T-cell (primary cell): ENCODE measurements at regions not wholly inside any gene's neighbourhood (a gene's known extent, or its start where the extent isn't known, plus 50 kb on each side); places are given as distances from the start of the nearest gene placed in this dataset.

ENCODE experiments used
- ATAC-seq, 4 experiments: fragments of 200-7000 bp in 3 of 4; fragments of 150-1000 bp in 1 of 4; cut with Tn5 transposase; replicated peaks in 1 of 4; 1 replicate in 3 of 4; 2 replicates in 1 of 4; pipeline ENCODE4 v1.10.0; 2021; ENCODE audit warnings: moderate library complexity in 3 of 4, mild to moderate bottlenecking in 2 of 4, moderate number of reproducible peaks in 1 of 4
- CTCF ChIA-PET, 2 donors: fragments of 300-600 bp; sonication (Branson Sonifier 250); formaldehyde crosslinking; loops; one replicate each; lab custom pipeline; 2022; ENCODE audit warnings: antibody characterized with exemption in 2 of 2; lab: Charles Lee
- POLR2A ChIA-PET, 2 donors: fragments of 300-600 bp; sonication (Branson Sonifier 250); formaldehyde crosslinking; loops; one replicate each; lab custom pipeline; 2022; ENCODE audit warnings: antibody characterized with exemption in 2 of 2; lab: Charles Lee
- DNase-seq, 35 experiments: peaks; one replicate each; pipeline versions ENCODE4 v3.0.0 to v3.0.0-alpha.2; 2013 to 2023
- H3K27ac ChIP-seq: one replicate; pipeline ENCODE4 v1.5.1; 2013; ENCODE audit warnings: low read length
- H3K27me3 ChIP-seq, 2 experiments: replicated peaks in 1 of 2; 1 replicate in 1 of 2; 2 replicates in 1 of 2; pipeline versions ENCODE4 v1.6.1 to v1.7.0; 2013; ENCODE audit warnings: low read length in 1 of 2, mixed read lengths in 1 of 2; ENCODE audit not compliant: control insufficient read depth in 2 of 2, insufficient read depth in 2 of 2; ENCODE audit errors: extremely low read depth in 1 of 2
- H3K36me3 ChIP-seq, 2 donors: 1 replicate in 1 of 2; 2 replicates in 1 of 2; pipeline versions ENCODE4 v1.6.1 to v1.7.0; 2013; ENCODE audit warnings: low read length in 1 of 2; ENCODE audit not compliant: control insufficient read depth in 2 of 2, insufficient read depth in 1 of 2; ENCODE audit errors: extremely low read depth in 1 of 2
- H3K4me1 ChIP-seq, 2 experiments: 1 replicate in 1 of 2; 2 replicates in 1 of 2; pipeline versions ENCODE4 v1.6.1 to v1.7.0; 2013; ENCODE audit warnings: low read length in 2 of 2, mixed read lengths in 1 of 2; ENCODE audit not compliant: insufficient read depth in 2 of 2, control insufficient read depth in 1 of 2; ENCODE audit errors: extremely low read depth in 1 of 2
- H3K4me3 ChIP-seq, 2 donors: 1 replicate in 1 of 2; 2 replicates in 1 of 2; pipeline versions ENCODE4 v1.5.1 to v1.7.0; 2013; ENCODE audit warnings: mild to moderate bottlenecking in 2 of 2, low read length in 1 of 2, moderate library complexity in 1 of 2; ENCODE audit not compliant: control insufficient read depth in 1 of 2; ENCODE audit errors: extremely low read depth in 1 of 2
- H3K9me3 ChIP-seq: 2 replicates; pipeline ENCODE4 v1.7.0; 2013
- H3K27ac Mint-ChIP-seq, 2 donors: one replicate each; pipeline ENCODE4 v1.8.0; 2020 to 2021; ENCODE audit warnings: mild to moderate bottlenecking in 2 of 2, mixed read lengths in 2 of 2
- H3K27me3 Mint-ChIP-seq, 2 donors: one replicate each; pipeline ENCODE4 v1.8.0; 2021 to 2022; ENCODE audit warnings: mixed read lengths in 2 of 2
- H3K36me3 Mint-ChIP-seq: one replicate; pipeline ENCODE4 v1.8.0; 2021; ENCODE audit warnings: mixed read lengths
- H3K4me1 Mint-ChIP-seq, 3 donors: one replicate each; pipeline ENCODE4 v1.8.0; 2020 to 2022; ENCODE audit warnings: mixed read lengths in 3 of 3, mild to moderate bottlenecking in 1 of 3
- H3K4me3 Mint-ChIP-seq, 3 donors: one replicate each; pipeline ENCODE4 v1.8.0; 2020 to 2022; ENCODE audit warnings: mild to moderate bottlenecking in 3 of 3, mixed read lengths in 3 of 3, moderate library complexity in 3 of 3
- H3K9me3 Mint-ChIP-seq, 3 donors: one replicate each; pipeline ENCODE4 v1.8.0; 2020 to 2022; ENCODE audit warnings: mixed read lengths in 3 of 3
- WGBS: methylation state at CpG from one replicate; pipeline ENCODE4 v1.1.5; 2013; ENCODE audit warnings: missing lambda C conversion rate; ENCODE audit not compliant: insufficient coverage; 5-methylcytosine and 5-hydroxymethylcytosine counted together

- Histone ChIP-seq H3K27ac (no peak overlapping the region), H3K4me3 (no peak overlapping the region), H3K27me3 (peaks cover 0 to 25% of the 10 kb centered on the region in 2 experiments), H3K36me3 (no peaks in the 10 kb centered on the region), H3K4me1 (peaks cover 2 to 12% of the 10 kb centered on the region in 2 experiments), H3K9me3 (no peaks in the 10 kb centered on the region)
- H3K4me3 Mint-ChIP-seq: peak overlapping the region in 1 of 3 donors; percentile 76
- peaks cover 17 to 23% (median 23%) of the 10 kb centered on the region in 3 donors for H3K4me1 Mint-ChIP-seq
- POLR2A ChIA-PET: no interaction called here
- H3K27me3 Mint-ChIP-seq: peaks cover 0 to 17% of the 10 kb centered on the region in 2 donors
- no peak overlapping the region for H3K27ac Mint-ChIP-seq
- DNase-seq (no peak), ATAC-seq (no peak)
- CTCF ChIA-PET: no interaction called here
- H3K36me3 Mint-ChIP-seq: no peaks in the 10 kb centered on the region
- WGBS: 81% methylated on average over 8 of the region's 8 CpGs
- H3K9me3 Mint-ChIP-seq: no peaks in the 10 kb centered on the region
Measured at GRCh38 chr9:95627802-95628201, 111.0 kb upstream of the PTCH1 start.

DNA sequence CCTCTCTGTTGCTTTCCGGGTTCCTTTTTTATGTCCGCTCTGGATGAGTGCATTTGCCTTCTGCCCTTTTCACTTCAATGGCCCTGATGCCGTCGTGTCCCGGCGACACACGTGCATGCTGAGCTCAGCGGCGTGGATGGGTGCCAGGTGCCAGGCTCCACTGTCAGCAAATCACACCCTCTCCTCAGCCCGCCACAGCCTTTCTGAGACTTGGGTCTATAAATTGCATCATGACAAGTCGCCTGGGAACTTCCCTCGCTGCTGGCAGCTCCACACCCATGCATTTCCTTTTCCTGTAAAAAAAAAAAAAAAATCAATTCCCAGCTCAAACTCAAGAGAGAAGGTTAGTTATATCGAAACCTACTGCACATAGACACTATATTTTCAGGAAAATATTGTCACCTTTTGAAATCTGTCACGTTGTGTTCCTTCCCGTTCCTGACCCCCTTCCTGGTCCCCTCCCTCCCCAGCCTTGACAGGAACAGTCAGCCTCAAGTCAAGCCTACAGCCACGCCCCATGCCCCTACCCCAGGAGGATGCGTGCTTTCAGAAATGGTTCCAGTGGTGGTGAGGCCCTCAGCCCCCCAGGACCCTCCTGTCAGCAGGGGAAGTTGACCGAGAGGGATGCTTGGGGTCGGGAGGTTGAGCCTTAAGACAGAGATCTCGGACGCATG is 110.3 kb upstream of the PTCH1 start:
- ChIA-PET POLR2A (interaction anchor here (0.6 to 0.7 kb wide), 2 partner anchors 31 to 199 kb away, joined by 3 to 9 read pairs; no protein-coding TSS in a partner anchor), CTCF (no interaction called here)
- H3K4me1 Mint-ChIP-seq: peaks cover 17 to 23% (median 23%) of the 10 kb centered on the region in 3 donors
- Histone ChIP-seq H3K36me3 (no peaks in the 10 kb centered on the region), H3K9me3 (no peaks in the 10 kb centered on the region), H3K27me3 (peaks cover 0 to 25% of the 10 kb centered on the region in 2 experiments), H3K4me3 (no peak overlapping the region), H3K27ac (no peak overlapping the region), H3K4me1 (peaks cover 2 to 12% of the 10 kb centered on the region in 2 experiments)
- no peak overlapping the region for H3K27ac Mint-ChIP-seq
- peak overlapping the region in 1 of 3 donors; percentile 76 for H3K4me3 Mint-ChIP-seq
- ATAC-seq: peak in 1 of 4 experiments; percentile 96
- DNase-seq: peak in 25 of 35 experiments; percentile 6 to 57 (median 20)
- no peaks in the 10 kb centered on the region for H3K36me3 Mint-ChIP-seq
- peaks cover 0 to 17% of the 10 kb centered on the region in 2 donors for H3K27me3 Mint-ChIP-seq
- H3K9me3 Mint-ChIP-seq: no peaks in the 10 kb centered on the region
- WGBS: 17% methylated on average over 10 of the region's 21 CpGs

DNA sequence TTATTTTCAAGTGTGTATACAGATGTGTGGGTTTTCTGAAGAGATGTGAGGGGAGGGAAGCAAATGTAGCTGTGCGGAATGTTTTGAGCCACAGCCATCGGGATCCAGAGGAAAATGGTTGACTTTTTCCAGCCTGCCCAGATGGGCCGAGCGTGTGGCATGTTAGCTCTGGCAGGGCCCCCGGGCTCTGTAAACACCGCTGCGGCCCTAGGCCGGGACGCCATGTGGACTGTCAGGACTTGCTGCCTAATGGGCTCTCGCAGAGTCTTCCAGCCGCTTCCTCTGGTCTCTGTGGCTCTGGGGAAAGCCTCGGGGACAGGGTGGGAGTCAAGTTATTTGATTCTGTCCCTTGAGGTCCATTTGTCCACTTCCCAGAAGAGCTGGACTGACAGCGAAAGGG is 109.6 kb upstream of the PTCH1 start:
- POLR2A ChIA-PET: interaction anchor here in 1 of 2 donors (0.7 kb wide), 1 partner anchor 32 kb away, joined by 3 read pairs; no protein-coding TSS in a partner anchor
- no peak for ATAC-seq
- Mint-ChIP-seq H3K27me3 (peaks cover 0 to 17% of the 10 kb centered on the region in 2 donors), H3K36me3 (no peaks in the 10 kb centered on the region), H3K9me3 (no peaks in the 10 kb centered on the region), H3K4me1 (peaks cover 17 to 23% (median 23%) of the 10 kb centered on the region in 3 donors), H3K27ac (no peak overlapping the region), H3K4me3 (peak overlapping the region in 1 of 3 donors; percentile 76)
- Histone ChIP-seq H3K4me1 (peaks cover 2 to 12% of the 10 kb centered on the region in 2 experiments), H3K4me3 (no peak overlapping the region), H3K27me3 (peaks cover 0 to 25% of the 10 kb centered on the region in 2 experiments), H3K36me3 (no peaks in the 10 kb centered on the region), H3K27ac (no peak overlapping the region), H3K9me3 (no peaks in the 10 kb centered on the region)
- DNase-seq: no peak
- CTCF ChIA-PET: no interaction called here
- 89% methylated on average over 12 of the region's 13 CpGs for WGBS

- ATAC-seq (no peak), DNase-seq (no peak)
- H3K36me3 Mint-ChIP-seq: no peaks in the 10 kb centered on the region
- Histone ChIP-seq H3K27ac (no peak overlapping the region), H3K4me1 (peaks cover 2 to 12% of the 10 kb centered on the region in 2 experiments), H3K27me3 (peaks cover 0 to 27% of the 10 kb centered on the region in 2 experiments), H3K9me3 (no peaks in the 10 kb centered on the region), H3K4me3 (no peak overlapping the region), H3K36me3 (no peaks in the 10 kb centered on the region)
- WGBS: no CpG with 5 or more reads among the region's 4 CpGs
- CTCF ChIA-PET: no interaction called here
- H3K9me3 Mint-ChIP-seq: no peaks in the 10 kb centered on the region
- peaks cover 0 to 17% of the 10 kb centered on the region in 2 donors for H3K27me3 Mint-ChIP-seq
- H3K4me3 Mint-ChIP-seq: no peak overlapping the region
- no peak overlapping the region for H3K27ac Mint-ChIP-seq
- POLR2A ChIA-PET: interaction anchor here in 1 of 2 donors (0.7 kb wide), 1 partner anchor 166 kb away, joined by 4 read pairs; no protein-coding TSS in a partner anchor
- H3K4me1 Mint-ChIP-seq: peaks cover 17 to 23% (median 23%) of the 10 kb centered on the region in 3 donors
Measured at GRCh38 chr9:95623640-95624039, 106.9 kb upstream of the PTCH1 start.

DNA sequence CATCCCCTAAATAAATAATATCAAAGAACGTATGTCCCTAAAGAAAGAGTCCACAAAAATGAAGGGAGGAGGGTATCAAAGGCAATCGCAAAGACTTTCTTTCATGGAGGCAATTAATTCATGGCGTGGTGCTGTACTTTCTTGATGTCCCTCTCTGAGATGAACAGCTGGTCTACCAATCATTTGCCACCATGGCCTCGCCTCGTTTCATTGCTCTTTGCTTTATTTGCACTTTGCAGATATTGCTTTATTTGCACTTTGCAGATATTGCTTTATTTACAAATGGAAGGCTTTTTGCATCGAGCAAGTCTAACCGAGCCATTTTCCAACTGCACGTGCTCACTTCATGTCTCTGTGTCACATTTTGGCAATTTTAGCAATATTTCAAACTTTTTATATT is 104.0 kb upstream of the PTCH1 start:
- no peak for ATAC-seq
- H3K9me3 Mint-ChIP-seq: no peaks in the 10 kb centered on the region
- no peaks in the 10 kb centered on the region for H3K36me3 Mint-ChIP-seq

DNA sequence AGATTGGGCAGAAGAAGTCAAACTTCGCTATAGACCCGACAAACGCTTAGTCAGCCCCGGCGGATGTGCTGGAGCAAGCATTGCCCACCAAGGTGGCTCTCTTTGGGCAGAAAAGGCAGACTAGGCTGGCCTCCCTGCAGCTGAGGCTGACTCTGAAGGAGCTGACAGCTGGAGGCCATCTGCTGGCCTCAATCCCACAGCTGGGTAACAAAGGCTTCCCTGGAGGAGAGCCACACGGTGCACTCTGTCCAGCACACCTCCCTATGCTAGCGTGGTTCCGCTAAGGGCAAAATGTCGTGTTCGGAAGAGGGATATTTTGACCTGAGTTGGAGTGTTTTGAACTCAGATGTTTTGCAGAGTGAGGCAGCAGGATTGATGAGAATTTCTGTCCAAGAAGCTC is 103.5 kb upstream of the PTCH1 start:
- no peaks in the 10 kb centered on the region for H3K9me3 Mint-ChIP-seq
- H3K27ac Mint-ChIP-seq: no peak overlapping the region
- H3K4me1 Mint-ChIP-seq: peaks cover 0 to 6% (median 0%) of the 10 kb centered on the region in 3 donors
- CTCF ChIA-PET: no interaction called here
- H3K36me3 Mint-ChIP-seq: no peaks in the 10 kb centered on the region
- Histone ChIP-seq H3K36me3 (no peaks in the 10 kb centered on the region), H3K27me3 (peaks cover 0 to 16% of the 10 kb centered on the region in 2 experiments), H3K27ac (no peak overlapping the region), H3K4me3 (no peak overlapping the region), H3K4me1 (no peaks in the 10 kb centered on the region), H3K9me3 (no peaks in the 10 kb centered on the region)
- POLR2A ChIA-PET: no interaction called here
- H3K27me3 Mint-ChIP-seq: peaks cover 4 to 6% of the 10 kb centered on the region in 2 donors
- no peak overlapping the region for H3K4me3 Mint-ChIP-seq
- no peak for ATAC-seq
- no peak for DNase-seq
- WGBS: 95% methylated on average over 5 of the region's 10 CpGs

More for the DNA sequence above, 104.0 kb upstream of the PTCH1 start:
- Histone ChIP-seq H3K36me3 (no peaks in the 10 kb centered on the region), H3K27me3 (peaks cover 0 to 16% of the 10 kb centered on the region in 2 experiments), H3K27ac (no peak overlapping the region), H3K4me3 (no peak overlapping the region), H3K9me3 (no peaks in the 10 kb centered on the region), H3K4me1 (no peaks in the 10 kb centered on the region)
- POLR2A ChIA-PET: no interaction called here
- peaks cover 0 to 5% (median 0%) of the 10 kb centered on the region in 3 donors for H3K4me1 Mint-ChIP-seq
- DNase-seq: no peak
- peaks cover 3 to 9% of the 10 kb centered on the region in 2 donors for H3K27me3 Mint-ChIP-seq
- H3K27ac Mint-ChIP-seq: no peak overlapping the region
- CTCF ChIA-PET: no interaction called here
- WGBS: 76% methylated on average over 2 of the region's 8 CpGs
- no peak overlapping the region for H3K4me3 Mint-ChIP-seq
